Thyroid gland (tissue), 4 donors: ENCODE measurements at regions not wholly inside any gene's neighbourhood (a gene's known extent, or its start where the extent isn't known, plus 50 kb on each side); places are given as distances from the start of the nearest gene placed in this dataset.

Experiments
- POLR2A ChIP-seq, 2 donors: fragments of 450-650 bp; IDR thresholded peaks; one replicate each; pipeline ENCODE4 v1.6.1; 2017; ENCODE audit warnings: antibody characterized with exemption in 2 of 2, mild to moderate bottlenecking in 2 of 2, moderate library complexity in 1 of 2
- TF ChIP-seq, protein P1 (sequence below), 6 experiments: fragments of 200-600 bp in 3 of 6; fragments of 450-650 bp in 3 of 6; sonication (generic) in 3 of 6; IDR thresholded peaks; one replicate each; pipeline ENCODE4 v1.5.1; 2016 to 2019; ENCODE audit warnings: antibody characterized with exemption in 6 of 6, mild to moderate bottlenecking in 2 of 6, inconsistent platforms in 1 of 6, moderate library complexity in 1 of 6

DNA sequence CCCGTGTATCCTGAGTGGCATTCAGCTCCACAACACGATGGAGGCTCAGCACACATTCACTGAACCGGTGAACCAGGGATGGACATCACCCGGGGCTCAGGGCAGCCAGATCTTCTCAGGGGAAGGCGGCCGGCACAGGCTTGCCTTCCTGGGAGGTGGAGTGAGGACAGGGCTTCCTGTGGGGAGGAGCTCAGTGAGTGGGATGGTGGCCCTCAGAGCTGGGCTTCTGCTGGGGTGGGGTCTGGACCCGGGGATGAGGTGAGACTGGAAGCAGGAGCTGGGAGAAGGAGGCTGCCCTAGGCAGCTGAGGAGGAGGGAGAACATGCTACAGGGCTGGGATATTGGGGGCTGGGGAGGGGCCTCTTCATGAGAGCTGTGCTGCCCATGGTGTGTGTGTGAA lies 58.5 kb upstream of the PRR23E start:
- TF ChIP-seq, protein P1, sequence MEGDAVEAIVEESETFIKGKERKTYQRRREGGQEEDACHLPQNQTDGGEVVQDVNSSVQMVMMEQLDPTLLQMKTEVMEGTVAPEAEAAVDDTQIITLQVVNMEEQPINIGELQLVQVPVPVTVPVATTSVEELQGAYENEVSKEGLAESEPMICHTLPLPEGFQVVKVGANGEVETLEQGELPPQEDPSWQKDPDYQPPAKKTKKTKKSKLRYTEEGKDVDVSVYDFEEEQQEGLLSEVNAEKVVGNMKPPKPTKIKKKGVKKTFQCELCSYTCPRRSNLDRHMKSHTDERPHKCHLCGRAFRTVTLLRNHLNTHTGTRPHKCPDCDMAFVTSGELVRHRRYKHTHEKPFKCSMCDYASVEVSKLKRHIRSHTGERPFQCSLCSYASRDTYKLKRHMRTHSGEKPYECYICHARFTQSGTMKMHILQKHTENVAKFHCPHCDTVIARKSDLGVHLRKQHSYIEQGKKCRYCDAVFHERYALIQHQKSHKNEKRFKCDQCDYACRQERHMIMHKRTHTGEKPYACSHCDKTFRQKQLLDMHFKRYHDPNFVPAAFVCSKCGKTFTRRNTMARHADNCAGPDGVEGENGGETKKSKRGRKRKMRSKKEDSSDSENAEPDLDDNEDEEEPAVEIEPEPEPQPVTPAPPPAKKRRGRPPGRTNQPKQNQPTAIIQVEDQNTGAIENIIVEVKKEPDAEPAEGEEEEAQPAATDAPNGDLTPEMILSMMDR (IDR thresholded peaks at IDR 0.05), result no peak
- TF ChIP-seq POLR2A (IDR thresholded peaks at IDR 0.05), result no peak
